ENCODE measurements at regions not wholly inside any gene's neighbourhood (a gene's known extent, or its start where the extent isn't known, plus 50 kb on each side); places are given as distances from the start of the nearest gene placed in this dataset.
"Not testable (repeated sequence)": the region's sequence is repeated elsewhere in the genome, so short reads cannot be mapped to it uniquely, and the experiment has no call there.

DNA sequence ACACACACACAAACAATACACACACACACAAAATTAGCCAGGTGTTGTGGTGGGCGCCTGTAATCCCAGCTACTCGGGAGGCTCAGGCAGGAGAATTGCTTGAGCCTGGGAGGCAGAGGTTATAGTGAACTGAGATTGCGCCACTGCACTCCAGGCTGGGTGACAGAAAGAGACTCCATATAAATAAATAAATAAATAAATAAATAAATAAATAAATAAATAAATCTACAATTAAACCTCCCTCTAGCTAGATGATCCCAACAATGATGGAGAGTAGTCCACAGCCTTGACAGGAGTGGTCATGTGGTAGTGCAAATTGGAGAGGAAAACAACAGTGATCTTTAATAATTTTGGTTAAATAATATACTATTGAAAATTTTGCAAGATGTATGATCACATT is 1739.0 kb upstream of the C9orf72 start:
- no peak for DNase-seq

GRCh38 chr9:29319736-29320513 is 1746.6 kb upstream of the C9orf72 start:
- DNase-seq = no peak

- no peak for DNase-seq
Observed at GRCh38 chr9:29322240-29322639, 1749.0 kb upstream of the C9orf72 start.

- no peak for DNase-seq
Observed at GRCh38 chr9:29325894-29326293, 1752.6 kb upstream of the C9orf72 start.

DNA sequence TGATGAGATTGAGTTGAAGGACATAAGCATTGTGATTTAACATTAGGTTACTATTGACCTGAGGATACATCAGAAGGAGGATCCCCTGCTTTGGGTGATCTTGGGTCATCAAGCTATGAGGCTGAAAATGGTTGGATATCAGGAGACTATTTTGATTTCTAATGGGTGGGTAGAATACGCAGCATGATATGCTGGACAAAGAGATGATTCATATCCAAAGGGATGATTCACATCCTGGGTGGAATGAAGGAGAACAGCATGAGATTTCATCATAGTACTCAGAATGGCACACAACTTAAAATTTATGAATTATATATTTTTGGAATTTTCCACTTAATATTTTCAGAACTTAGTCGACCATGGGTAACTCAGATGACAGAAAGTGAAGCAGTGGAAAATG is 1759.5 kb upstream of the C9orf72 start:
- no peak for DNase-seq

DNA sequence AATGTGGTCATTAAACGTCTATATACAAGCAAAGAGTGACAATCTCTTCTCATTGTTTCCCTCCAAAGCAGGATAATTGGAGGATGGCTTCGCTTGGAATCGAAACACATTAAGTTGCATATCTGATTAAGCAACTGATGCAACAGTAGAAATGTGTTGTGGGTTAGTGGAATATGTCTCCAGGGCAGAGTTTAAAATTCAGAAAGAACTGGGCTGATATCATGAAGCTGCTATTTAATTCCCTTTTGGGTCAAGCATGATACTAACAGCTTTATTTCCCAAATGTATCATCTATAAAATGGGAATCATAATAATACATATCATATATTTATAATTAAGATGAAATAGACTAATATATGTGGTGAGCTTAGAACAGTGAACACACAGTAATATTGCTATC is 1763.0 kb upstream of the C9orf72 start:
- no peak for DNase-seq

GRCh38 chr9:29339387-29339786 is 1766.1 kb upstream of the C9orf72 start:
- no peak for DNase-seq

- DNase-seq = no peak
Observed at GRCh38 chr9:29348999-29349398, 1775.7 kb upstream of the C9orf72 start.

GRCh38 chr9:29389421-29389820 is 1816.1 kb upstream of the C9orf72 start:
- no peak for DNase-seq

GRCh38 chr9:29390859-29391258 is 1817.6 kb upstream of the C9orf72 start:
- DNase-seq = no peak

GRCh38 chr9:29393064-29393463 is 1819.8 kb upstream of the C9orf72 start:
- DNase-seq = no peak

DNA sequence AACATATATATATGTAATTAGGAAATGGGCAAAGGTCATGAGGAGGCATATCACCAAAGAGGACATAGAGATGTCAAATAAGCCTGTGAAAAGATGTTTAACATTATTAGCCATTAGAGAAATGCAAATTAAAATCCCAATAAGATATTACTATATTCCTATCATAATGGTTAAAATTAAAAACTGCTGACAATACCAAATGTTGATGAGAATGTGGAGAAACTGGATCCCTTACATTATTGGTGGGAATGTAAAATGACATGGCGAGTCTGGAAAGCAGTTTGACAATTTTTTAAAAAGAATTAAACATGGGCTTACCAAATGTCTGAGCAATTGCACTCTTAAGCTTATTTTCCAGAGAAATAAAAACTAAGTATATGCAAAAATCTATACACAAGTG is 1821.6 kb upstream of the C9orf72 start:
- DNase-seq = no peak

DNA sequence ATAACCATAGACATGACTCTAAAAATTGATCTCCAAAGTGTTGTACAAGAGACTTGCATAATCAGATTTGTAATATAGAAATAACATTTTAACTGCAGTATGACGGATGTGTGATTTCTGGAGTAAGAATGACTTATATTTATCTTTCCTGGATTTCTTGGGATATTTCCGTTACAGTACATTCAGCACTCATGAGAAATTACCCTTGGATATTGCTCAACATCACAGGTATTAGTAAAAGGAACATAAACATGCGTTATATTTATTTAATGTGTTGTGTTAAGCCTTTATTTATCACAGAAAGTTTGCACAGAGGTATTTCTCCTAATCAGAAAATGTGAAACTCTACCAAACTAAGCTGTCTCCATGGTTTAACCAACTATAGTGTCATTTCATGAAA is 1823.9 kb upstream of the C9orf72 start:
- no peak for DNase-seq

DNA sequence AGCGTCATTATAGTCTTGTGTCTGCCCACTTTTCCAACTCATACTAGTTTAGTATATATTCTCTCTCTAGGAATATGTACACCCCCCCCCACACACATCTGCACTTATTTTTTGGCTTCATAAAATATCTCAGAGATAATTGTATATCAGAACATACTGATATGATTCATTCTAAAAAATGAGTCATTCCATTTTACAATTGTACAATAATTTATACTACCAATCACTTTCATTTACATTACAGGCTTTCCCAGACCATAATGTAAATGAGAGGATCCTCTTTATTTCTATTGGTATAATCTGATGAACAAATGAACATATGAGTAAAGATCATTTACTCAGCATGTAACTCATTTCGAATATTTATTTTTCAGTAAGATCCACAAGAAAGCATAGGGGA is 1842.9 kb upstream of the C9orf72 start:
- DNase-seq = no peak

- DNase-seq = no peak
Observed at GRCh38 chr9:29422438-29422837, 1849.2 kb upstream of the C9orf72 start.

GRCh38 chr9:29432191-29432590 is 1858.9 kb upstream of the C9orf72 start:
- no peak for DNase-seq

GRCh38 chr9:29432656-29433055 is 1859.4 kb upstream of the C9orf72 start:
- DNase-seq = not testable (repeated sequence)

- DNase-seq = no peak
Observed at GRCh38 chr9:29435368-29435767, 1862.1 kb upstream of the C9orf72 start.

DNA sequence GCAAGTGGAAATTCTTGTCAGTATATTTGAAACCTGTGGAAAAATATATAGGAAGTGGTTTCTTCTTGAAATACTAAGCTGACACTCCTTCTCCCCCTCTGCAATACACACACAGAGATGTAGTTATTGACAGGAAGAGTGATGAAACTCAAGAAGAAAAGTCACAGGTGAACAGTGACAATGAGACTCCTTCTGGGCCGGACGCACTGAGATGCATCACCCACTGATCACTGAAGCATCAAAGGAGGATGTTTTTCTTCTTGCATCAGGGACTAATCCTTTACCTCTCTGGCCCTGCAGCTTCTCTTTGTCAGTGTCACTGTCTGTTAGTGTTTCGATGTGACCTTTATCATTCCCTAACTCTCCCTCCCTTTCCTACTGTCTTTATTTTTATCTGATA is 1864.2 kb upstream of the C9orf72 start:
- DNase-seq = no peak

DNA sequence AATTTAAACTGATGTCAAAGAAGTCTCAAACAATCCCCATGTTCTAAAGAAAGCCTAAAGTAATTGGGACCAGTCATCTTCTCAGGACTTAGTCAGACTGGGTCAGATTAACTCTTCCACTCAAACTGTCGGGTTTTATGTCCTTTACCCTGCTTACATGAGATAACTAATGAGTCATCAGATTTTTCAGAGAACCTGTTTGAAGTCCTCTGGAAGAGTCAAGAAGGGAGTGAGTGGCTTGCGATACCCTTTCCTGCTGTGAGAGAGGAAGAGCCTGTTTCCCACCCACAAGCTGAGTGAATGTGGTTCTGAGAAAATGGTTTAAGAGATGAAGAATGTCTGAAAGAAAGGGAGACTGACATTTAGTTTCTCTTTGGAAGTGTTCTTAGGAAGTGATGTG is 1866.7 kb upstream of the C9orf72 start:
- DNase-seq = no peak

GRCh38 chr9:29440449-29440848 is 1867.2 kb upstream of the C9orf72 start:
- DNase-seq = no peak

GRCh38 chr9:29445751-29446150 is 1872.5 kb upstream of the C9orf72 start:
- DNase-seq = no peak

- peak; percentile 85 for DNase-seq
Observed at GRCh38 chr9:29449306-29449705, 1876.0 kb upstream of the C9orf72 start.

DNA sequence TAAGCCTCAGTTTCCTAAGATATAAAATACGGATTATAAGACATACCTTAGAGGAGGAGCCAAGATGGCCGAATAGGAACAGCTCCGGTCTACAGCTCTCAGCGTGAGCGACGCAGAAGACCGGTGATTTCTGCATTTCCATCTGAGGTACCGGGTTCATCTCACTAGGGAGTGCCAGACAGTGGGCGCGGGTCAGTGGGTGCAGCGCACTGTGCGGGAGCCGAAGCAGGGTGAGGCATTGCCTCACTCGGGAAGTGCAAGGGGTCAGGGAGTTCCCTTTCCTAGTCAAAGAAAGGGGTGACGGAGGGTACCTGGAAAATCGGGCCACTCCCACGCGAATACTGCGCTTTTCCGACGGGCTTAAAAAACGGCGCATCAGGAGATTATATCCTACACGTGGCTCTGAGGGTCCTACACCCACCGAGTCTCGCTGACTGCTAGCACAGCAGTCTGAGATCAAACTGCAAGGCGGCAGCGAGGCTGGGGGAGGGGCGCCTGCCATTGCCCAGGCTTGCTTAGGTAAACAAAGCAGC is 1877.1 kb upstream of the C9orf72 start:
- DNase-seq = not testable (repeated sequence)

DNA sequence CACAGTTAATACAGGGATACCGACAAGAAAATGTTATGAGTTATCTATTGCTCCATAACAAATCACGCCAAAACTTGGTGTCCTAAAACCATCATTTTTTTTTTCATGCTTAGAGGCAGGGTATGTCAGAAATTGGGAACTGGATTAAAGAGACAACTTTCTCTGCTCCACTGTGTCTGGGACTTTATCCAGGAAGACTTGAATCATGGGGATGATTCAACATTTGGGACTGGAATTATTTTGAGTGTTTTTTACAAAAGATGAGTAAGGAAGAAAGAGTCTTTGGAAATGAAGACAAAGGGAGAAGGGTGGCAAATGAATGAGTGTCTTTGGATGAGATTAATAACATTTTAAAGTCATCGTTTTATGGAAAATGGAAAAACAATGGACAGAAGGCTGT is 1883.7 kb upstream of the C9orf72 start:
- no peak for DNase-seq
